ENCODE measurements at regions not wholly inside any gene's neighbourhood (a gene's known extent, or its start where the extent isn't known, plus 50 kb on each side); places are given as distances from the start of the nearest gene placed in this dataset.
"Not testable (repeated sequence)": the region's sequence is repeated elsewhere in the genome, so short reads cannot be mapped to it uniquely, and the experiment has no call there.

DNA sequence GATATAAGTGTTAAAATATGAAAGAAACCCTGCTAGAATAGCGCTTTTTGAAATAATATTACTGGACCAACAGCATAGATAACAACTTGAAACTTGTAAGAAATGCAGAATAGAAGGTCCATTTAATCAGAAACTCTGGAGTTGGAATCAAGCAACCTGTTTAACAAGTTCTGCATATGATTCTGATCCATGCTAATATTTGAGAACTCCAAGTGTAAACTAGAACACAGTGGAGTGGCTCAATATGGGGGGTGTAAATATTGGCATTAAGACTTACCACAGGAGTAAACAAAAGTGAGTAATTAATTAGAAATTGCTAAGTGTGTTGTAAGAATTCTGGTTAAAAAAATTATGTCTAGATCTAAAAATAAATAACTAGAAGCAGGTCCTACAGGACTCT, 151.2 kb downstream of the SLITRK1 start:
- intact Hi-C loops (cut with micrococcal nuclease), result no loop called here

DNA sequence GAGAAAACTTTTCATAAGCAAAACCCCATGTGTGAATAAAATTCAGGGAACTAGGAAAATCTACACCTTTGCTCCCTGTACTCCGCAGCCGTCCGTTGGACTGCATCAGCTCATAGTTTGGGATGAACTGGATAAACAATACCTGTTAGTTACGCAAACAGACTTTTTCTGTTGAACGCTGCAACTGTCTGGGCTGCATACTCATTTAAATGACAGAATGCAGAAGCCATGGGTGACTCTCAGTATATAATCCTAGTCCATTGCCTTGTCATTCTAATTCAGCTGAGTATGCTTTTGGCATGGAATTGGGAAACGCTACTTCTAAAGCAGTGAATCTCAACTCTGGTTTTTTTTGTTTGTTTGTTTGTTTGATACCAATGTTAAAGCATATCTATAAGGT, 151.6 kb downstream of the SLITRK1 start:
- intact Hi-C loops (cut with micrococcal nuclease), result no loop called here

DNA sequence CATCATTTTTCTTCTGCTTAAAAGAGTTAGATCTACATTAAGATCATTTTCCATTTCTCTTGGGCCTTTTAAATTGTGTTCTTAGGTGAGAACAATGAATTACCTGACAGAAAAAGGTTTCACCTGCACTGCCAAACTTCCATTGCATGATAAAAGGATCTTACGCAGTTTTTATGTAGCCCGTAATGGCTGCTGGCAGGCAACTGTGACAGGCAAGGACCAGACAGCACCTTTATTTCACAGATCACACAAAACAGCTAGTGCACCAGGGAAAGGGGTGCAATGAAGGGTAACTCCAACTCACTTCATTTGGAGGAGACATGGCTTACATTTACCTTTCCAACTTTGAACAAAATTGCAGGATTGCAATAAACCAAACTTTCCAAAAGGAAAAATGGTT, 159.8 kb downstream of the SLITRK1 start:
- intact Hi-C loops (cut with micrococcal nuclease), result no loop called here

DNA sequence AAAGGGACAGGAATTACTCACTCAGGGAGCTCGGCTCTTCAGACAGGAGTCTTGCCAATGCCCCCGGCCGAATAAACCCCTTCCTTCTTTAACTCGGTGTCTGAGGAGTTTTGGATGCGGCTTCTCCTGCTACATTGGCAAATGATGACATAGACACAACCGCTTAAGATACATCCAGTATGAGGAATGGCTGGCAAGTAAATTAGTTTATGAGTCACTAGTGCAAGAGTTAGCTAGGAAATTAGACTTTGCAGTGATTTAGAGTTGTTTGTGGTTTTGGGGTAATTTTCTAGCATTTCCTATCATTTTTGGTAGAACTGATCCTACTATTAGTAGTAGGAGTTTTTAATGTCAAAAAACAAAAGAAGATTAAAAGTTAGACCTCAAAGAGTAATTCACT, 166.2 kb downstream of the SLITRK1 start:
- intact Hi-C loops (cut with micrococcal nuclease), result no loop called here

DNA sequence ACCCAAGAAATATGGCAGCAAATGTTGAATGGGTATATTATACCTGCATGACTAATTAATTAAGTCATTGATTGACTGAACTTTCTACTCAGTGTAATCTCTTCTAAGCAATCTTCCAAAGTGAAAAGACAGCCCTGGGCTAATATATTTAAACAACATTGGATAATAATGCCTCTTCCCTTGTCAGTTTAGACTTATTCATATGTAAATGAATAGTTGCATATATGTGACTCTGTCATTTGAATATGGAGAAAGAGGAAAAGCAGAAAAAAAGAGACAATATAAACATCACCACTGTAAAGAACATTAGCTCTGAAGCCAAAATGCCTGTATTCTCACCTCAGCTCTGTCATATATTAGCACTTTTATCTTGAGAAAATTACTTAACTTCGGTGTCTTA, 168.0 kb downstream of the SLITRK1 start:
- intact Hi-C loops (cut with micrococcal nuclease), result no loop called here

DNA sequence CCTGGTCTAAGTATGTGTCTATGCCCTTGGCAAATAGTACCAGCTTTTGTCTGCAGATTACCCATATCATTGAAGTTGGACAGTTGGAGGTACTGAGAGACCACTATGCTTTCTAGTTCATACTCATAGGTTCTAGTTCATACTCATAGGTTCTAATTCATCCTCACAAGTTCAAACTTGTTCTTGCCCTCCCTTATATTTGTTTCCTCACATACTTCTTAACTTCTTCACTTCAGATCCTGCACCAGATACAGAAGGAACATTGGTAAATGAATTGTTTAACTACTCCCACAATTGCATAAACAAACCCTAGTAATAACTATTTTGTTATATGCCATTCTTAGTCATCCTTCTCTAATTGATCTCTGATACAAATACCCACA, 172.2 kb downstream of the SLITRK1 start:
- intact Hi-C loops (cut with micrococcal nuclease), result no loop called here

DNA sequence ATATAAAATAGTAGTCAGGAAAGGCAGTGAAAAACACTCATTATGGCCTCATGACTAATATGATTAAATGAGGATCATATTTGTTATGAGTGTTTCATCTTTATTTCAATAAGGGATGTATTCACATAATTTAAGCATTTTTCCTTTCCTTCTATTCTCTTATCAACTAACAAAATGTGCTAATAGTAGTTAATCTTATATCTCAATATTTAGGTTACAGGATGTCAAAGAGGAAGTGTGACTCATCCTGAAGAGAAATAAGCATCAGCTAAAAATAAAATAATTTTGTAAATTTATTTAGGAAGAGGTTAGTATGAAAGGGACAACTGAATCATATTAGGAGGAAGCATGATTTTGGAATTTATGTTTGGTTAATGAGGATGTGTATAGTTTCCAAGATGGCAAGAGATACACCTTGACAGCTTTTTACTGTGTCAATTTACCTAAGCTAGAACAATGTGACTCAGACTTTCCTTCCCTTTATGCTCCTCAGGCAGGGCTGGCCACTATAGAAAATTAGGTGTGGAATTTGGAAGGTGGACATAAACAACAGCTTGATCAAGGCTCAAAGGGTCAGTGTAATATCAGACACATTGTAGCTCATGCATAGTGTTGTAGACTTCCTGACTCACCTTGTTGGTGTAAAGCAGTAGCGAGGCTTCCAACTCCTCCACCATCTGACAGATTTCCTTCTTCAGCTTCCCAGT, 172.7 kb downstream of the SLITRK1 start:
- intact Hi-C loops (cut with micrococcal nuclease), result no loop called here

DNA sequence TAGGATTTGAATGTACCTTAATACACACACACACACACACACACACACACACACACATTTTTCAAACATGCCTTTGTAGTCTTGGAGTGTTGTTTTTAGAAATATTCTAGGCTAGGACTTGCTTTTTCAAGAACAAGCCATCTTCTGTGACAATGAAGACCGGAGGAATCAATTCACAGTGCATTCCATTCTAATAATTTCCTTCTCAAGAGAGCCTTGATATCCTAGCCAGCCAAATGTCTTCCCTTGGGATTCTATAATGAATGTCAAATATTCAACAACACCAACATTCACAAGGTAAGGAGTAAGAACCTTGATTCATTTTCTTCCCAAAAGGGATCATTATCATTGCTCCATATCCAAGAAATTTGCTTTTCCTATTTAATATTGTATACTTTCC, 180.3 kb downstream of the SLITRK1 start:
- intact Hi-C loops (cut with micrococcal nuclease), result no loop called here

DNA sequence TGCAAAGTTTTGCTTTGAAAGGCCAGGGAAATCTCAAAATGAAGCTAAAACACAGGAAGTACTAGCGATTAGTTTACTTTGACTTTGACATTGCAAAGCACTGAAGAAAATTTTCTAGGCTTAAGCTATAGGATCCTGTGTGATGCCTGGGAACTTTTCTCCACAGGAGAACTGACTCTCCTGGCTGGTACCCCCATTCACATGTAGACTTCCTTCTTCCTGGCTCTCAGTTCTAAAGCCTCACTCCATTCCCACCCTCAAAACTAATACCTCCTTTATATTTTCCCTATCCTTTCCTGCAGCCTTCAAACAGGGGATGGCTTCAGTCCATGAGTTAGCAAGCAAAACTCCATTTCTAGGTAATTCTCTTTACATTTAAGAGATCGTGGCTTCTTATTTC, 189.5 kb downstream of the SLITRK1 start:
- intact Hi-C loops (cut with micrococcal nuclease), result no loop called here

DNA sequence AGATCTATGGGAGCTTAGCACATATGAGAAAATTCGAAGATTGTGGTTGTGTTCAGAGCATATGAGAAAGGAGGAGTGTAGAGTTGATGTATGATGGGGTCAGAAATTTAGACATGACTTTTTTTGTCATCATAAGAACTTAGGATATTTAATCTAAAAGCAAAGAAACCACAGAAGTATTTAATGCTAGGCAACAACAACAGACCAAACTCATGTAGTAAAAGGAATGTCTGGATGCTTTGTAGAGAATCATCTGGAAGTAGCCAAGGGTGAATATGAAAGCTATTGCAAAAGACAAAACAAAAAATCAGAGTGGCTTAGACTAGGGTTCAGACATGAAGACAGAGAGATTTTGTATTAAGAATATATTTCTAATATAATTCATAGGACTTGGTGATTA, 190.3 kb downstream of the SLITRK1 start:
- intact Hi-C loops (cut with micrococcal nuclease), result no loop called here

DNA sequence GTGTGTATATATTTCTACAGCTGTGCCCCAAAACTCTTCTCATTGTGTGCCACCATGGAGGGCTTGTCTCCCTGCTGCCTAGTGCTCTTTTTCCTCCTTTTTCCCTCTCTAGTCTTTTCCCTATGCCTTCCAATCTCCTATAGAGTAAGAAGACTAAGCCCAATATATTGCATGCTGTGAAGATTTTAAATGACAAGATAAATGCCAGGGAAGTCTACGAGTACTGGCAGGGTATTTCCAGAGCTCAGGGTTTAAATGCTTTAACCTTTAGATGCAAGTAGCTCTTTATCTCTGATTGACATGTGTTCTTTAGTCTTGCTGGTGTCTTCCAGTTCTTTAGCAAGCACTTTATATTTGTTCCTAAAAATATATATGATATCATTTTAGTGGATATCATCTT, 200.7 kb downstream of the SLITRK1 start:
- intact Hi-C loops (cut with micrococcal nuclease), result no loop called here

DNA sequence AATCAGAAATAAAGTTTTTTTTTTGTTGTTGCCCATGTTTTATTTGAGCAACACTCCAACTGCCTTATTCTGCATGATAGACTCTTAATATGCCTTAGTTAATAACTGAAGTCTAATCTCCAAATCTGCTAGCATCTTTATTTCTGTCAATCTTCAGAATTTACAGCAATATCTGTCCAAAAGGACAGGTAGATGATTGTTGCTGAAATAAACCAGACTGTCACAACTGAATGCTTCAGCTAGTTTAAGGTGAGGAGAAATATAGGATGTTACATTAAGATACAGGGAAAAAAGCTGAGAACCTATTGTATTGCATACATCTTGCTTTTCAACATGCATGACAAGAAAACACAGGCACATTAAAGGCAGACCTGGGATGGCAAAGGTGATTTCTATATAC, 204.3 kb downstream of the SLITRK1 start:
- intact Hi-C loops (cut with micrococcal nuclease), result no loop called here

DNA sequence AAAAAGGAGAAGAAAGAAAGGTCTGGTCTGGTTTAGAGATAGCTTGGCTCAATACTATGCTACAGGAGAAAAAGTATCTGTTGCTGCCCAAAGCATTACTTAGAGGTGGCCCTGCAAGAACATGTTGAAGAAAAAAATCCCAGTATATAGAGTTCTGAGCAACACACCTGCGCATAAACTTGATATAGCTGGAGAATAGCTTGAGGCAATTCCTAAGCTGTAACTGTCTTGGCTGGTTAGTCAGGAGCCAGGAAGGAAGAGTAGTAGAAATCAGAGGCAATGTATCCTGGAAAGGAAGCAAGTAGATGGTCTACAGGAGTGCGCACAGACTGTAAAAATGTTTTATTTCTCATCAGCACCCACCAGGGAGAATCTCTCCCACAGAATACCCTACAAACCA, 209.7 kb downstream of the SLITRK1 start:
- intact Hi-C loops (cut with micrococcal nuclease), result no loop called here

DNA sequence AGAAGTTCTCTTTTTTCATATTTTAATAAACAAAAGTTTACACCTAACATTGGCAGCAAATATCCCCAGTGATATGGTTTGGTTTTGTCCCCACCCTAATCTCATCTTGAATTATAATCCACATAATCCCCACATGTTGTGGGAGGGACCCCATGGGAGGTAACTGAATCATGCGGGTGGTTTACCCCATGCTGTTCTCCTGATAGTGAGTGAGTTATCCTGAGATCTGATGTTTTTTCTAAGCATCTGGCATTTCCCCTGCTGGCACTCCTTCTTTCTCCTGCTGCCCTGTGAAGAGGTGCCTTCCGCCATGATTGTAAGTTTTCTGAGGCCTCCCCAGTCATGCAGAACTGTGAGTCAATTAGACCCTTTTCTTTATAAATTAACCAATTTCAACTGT, 214.7 kb downstream of the SLITRK1 start:
- intact Hi-C loops (cut with micrococcal nuclease), result no loop called here

DNA sequence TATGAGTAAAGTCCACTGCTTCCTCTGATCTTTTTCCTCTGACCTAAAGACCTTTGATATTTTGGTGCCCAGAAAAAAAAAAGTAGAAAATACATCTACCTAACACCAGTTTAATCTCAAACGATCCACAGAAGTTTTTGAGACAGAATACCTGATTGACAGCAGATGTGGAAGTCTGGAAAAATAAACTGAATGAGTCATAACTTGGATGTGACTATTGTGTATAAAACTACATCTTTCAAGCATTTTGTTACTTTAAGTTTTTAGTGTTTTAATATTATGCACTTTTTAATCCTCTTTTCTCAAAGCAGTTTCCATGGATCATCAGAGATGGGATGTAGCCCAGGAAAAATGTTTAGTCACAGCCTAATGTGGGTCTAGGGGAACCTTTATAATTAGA, 216.1 kb downstream of the SLITRK1 start:
- intact Hi-C loops (cut with micrococcal nuclease), result no loop called here

DNA sequence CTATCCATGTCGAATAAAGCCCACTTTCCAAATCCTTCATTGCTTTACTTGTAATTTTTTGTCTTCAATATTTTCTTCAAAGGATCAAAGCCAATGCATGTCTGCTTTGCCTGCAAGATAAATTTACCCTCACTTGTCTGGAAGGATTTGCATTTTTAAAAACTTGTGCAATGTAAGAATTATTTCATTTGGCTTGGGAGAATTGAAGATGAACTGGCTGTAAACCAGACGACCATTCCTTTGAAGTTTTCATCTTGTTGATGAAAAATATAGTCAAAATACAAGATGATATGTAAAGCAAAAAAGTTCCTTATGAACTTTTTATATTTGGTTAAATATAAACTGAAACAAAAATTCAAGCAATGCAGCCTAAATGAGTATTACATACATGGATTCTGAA, 225.0 kb downstream of the SLITRK1 start:
- intact Hi-C loops (cut with micrococcal nuclease), result no loop called here

DNA sequence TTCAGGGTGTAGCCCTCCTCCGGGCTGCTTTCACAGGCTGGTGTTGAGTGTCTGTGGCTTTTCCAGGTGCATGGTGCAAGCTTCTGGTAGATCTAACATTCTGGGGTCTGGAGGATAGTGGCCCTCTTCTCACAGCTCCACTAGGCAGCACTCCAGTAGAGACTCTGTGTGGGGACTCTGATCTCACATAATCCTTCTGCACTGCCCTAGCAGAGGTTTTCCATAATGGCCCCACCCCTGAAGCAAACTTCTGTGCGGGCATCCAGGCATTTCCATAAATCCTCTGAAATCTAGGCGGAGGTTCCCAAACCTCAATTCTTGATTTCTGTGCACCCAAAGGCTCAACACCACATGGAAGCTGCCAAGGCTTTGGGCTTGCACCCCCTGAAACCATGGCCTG, 239.7 kb downstream of the SLITRK1 start:
- intact Hi-C loops (cut with micrococcal nuclease), result not testable (repeated sequence)

DNA sequence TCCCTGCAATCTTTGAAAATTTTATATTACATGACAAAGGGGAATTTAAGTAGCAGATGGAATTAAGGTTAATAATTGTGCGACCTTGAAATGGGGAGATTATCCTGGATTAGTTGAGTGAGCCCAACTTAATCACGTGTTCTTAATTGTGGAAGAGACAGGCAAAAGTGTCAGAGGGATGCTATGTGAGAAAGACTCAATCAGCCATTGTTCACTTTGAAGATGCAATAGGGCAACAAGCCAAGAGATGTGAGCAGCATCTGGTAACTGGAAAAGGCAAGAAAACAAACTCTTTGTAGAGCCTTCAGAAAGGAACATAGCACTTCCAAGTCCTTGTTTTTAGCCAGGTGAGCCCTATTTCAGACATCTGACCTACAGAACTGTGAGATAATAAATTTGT, 247.7 kb downstream of the SLITRK1 start:
- intact Hi-C loops (cut with micrococcal nuclease), result no loop called here

DNA sequence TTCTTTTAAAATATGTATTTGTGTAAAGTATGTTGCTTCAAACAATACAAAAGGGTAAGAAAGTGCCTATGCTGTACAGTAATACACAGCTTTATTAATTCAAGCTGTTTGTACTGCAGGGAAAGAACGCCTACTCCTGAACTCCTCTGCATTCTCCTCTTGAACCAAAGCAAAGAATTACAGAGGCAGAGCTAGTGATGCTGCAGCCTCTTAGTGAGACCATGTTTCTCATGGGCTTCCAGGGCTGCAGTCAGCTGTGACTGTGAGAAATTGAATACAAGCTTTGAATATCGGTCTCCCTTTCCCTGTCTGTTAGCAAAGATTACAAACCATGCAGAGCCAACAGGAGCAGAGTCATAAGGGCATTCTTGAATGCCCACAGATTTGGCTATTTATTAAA, 248.5 kb downstream of the SLITRK1 start:
- intact Hi-C loops (cut with micrococcal nuclease), result no loop called here

DNA sequence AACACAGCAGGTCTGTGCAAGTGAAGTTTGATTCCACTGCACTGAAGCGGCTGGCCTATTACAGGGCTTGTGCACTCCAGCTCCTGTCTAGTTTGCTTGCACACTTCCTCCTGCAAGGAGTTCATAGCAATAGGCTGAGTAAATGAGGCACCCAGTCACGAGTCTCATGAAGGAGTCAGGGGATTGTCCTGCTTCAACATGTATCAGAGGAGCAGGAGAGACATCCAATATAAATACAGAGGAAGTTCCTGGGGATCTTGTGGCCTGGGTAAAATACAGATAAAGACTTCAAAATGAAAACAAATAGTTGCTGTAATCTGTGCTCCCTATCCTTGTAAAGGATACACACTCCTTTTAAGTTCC, 259.9 kb downstream of the SLITRK1 start:
- intact Hi-C loops (cut with micrococcal nuclease), result no loop called here

DNA sequence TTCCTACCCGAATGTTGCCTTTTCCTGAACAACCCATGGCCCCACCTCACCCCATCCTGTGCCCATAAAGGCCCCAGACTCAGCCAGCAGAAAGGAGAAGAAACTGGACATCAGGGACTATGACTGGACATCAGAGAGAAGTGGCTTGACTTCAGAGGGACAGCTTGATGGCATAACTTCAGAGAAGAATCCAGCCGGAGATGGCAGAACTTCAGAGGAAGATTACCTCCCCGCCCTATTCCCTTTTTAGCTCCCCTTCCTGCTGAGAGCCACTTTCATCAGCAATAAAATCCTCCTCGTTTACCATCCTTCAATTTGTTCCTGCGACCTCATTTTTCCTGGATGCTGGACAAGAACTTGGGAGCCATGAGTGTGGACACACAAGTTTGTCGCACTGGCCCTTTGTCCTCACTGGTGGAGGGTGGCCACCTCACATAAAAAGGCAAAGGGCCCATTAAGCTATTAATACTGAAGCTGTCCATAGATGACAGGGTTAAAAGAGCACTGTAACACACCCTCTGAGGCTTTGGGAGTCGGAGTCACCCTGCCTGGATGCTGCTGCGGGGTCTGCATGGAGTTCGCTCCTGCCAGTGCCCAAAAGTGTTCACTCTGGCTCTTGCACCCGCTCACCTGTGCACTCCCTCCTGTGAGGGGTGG, 260.4 kb downstream of the SLITRK1 start:
- intact Hi-C loops (cut with micrococcal nuclease), result no loop called here

DNA sequence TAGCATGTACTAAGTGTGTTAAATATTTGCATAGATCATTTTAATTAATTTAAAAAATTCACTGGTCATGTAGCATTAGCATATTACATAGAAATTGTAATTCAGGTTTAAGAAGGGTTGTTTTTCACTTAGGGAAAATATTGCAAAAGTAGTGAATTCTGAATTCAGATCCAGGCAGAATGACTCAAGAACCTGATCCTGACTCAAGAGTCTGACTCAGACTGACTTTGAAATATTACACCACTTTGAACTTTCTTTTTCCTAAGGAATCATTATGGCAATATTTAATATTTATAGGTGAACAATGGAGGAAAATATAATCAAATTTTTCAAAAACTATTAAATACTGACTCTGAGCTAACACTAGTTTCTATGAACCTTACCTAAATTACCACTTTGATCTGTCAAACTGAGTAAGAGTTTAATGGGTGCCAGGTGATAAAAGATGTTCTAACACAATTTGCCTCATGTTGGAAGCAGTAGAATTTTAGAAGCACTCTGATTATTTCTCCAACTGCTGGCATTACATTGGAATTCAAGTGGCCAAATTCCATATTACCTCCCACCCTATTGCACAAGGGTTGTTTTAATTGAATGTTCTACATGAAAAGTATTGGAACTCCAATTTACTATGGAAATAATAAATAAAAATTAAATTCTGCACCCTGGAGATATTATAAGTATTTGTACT, 261.6 kb downstream of the SLITRK1 start:
- intact Hi-C loops (cut with micrococcal nuclease), result no loop called here

DNA sequence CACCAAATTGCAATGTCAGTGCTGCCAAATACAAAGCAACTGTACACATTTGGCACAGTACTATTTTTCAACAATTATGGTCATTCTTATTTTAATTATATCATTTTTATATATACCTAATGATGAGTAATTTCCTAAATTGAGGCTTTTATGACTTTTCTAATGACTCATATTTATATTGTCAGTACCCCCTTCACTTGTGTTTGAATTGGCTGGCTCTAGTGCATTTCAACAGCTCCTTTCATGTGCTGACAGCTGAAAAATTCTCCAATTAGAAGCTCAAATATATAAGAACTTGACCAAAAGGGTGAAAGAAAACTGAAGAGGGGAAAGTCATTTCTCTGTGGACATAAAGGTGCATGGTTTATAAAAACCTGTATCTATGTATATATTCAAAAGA, 263.3 kb downstream of the SLITRK1 start:
- intact Hi-C loops (cut with micrococcal nuclease), result no loop called here

Data from T-helper 2 cell treated with Interferon-gamma antibody and Interleukin-4, amounts not matched to agents 100 ng/mL and 5 ng/mL, for 36 hours (primary cell).